Nephron progenitor cell (in vitro differentiated cells): ENCODE measurements at regions not wholly inside any gene's neighbourhood (a gene's known extent, or its start where the extent isn't known, plus 50 kb on each side); places are given as distances from the start of the nearest gene placed in this dataset.

Experiments used
- DNase-seq: peaks from one replicate; pipeline ENCODE4 v3.0.0; 2021
- H3K27ac Mint-ChIP-seq: 2 replicates; pipeline ENCODE4 v1.8.0; 2021; ENCODE audit warnings: mild to moderate bottlenecking, moderate library complexity, mixed read lengths
- H3K27me3 Mint-ChIP-seq: 2 replicates; pipeline ENCODE4 v1.8.0; 2021; ENCODE audit warnings: mild to moderate bottlenecking, low read depth, mixed read lengths; ENCODE audit not compliant: poor library complexity
- H3K36me3 Mint-ChIP-seq: 2 replicates; pipeline ENCODE4 v1.8.0; 2021; ENCODE audit warnings: low read depth, mixed read lengths
- H3K4me1 Mint-ChIP-seq: 2 replicates; pipeline ENCODE4 v1.8.0; 2021; ENCODE audit warnings: mixed read lengths
- H3K4me3 Mint-ChIP-seq: 2 replicates; pipeline ENCODE4 v1.8.0; 2021; ENCODE audit warnings: mild to moderate bottlenecking, moderate library complexity, mixed read lengths
- H3K9me3 Mint-ChIP-seq: 2 replicates; pipeline ENCODE4 v1.8.0; 2021; ENCODE audit warnings: mild to moderate bottlenecking, moderate library complexity, mixed read lengths
- CTCF ChIP-seq: fragments of 200-600 bp; sonication (generic); IDR thresholded peaks from 2 replicates; pipeline ENCODE4 v1.5.0; 2021; ENCODE audit warnings: antibody characterized with exemption

- H3K27me3 Mint-ChIP-seq: no peaks in the 10 kb centered on the region
- no peak overlapping the region for H3K4me3 Mint-ChIP-seq
- peaks cover 18% of the 10 kb centered on the region for H3K9me3 Mint-ChIP-seq
- H3K4me1 Mint-ChIP-seq: no peaks in the 10 kb centered on the region
- no peak for TF ChIP-seq CTCF
- no peak for DNase-seq
- no peak overlapping the region for H3K27ac Mint-ChIP-seq
- H3K36me3 Mint-ChIP-seq: peaks cover 9% of the 10 kb centered on the region
Observed at GRCh38 chr7:67758551-67758950, 761.9 kb downstream of the TYW1 start.

- Mint-ChIP-seq H3K4me1 (no peaks in the 10 kb centered on the region), H3K36me3 (no peaks in the 10 kb centered on the region), H3K27ac (peak overlapping the region; percentile 83), H3K9me3 (peaks cover 4% of the 10 kb centered on the region), H3K27me3 (no peaks in the 10 kb centered on the region), H3K4me3 (no peak overlapping the region)
- TF ChIP-seq CTCF: no peak
- DNase-seq: no peak
Observed at GRCh38 chr7:67760971-67761370, 764.3 kb downstream of the TYW1 start.

GRCh38 chr7:67762516-67762915 is 765.9 kb downstream of the TYW1 start:
- no peak for DNase-seq
- Mint-ChIP-seq H3K27me3 (peaks cover 8% of the 10 kb centered on the region), H3K27ac (no peak overlapping the region), H3K4me1 (no peaks in the 10 kb centered on the region), H3K9me3 (peaks cover 16% of the 10 kb centered on the region), H3K36me3 (no peaks in the 10 kb centered on the region), H3K4me3 (no peak overlapping the region)
- TF ChIP-seq CTCF: no peak

- H3K27ac Mint-ChIP-seq: no peak overlapping the region
- TF ChIP-seq CTCF: no peak
- no peak overlapping the region for H3K4me3 Mint-ChIP-seq
- peaks cover 12% of the 10 kb centered on the region for H3K9me3 Mint-ChIP-seq
- H3K36me3 Mint-ChIP-seq: no peaks in the 10 kb centered on the region
- peaks cover 17% of the 10 kb centered on the region for H3K27me3 Mint-ChIP-seq
- no peak for DNase-seq
- no peaks in the 10 kb centered on the region for H3K4me1 Mint-ChIP-seq
Observed at GRCh38 chr7:67764289-67764688, 767.7 kb downstream of the TYW1 start.

DNA sequence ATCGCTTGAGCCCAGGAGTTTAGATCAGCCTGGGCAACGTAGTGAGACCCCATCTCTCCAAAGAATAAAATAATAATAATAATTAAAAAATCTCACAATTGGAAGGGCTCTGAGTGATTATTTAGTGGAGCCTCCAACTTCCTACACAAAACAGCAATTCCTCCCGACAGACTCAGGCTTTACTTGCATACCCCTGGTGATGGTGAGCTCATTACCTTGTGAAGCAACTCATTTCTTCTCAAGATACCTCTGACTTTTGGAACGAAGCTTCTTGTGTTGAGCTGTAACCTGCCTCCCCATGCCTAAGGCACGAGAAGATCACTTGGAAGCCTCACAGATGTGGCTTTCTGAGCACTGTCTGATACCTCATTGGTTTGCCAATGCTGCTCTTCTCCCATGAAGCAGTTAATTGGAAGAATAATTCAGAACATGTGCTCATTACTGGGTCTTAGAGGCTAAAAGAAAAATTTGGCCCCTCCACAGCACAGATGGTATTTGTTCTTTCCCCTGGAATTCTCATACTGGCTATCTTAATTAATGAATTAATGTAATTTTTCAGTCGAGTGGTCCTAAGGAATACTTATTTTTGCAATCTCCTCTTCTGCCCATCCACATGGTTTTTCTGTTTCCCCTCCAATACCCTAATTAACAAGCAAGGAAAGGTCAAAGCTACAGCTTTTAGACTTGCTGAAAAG is 769.0 kb downstream of the TYW1 start:
- no peaks in the 10 kb centered on the region for H3K36me3 Mint-ChIP-seq
- H3K4me3 Mint-ChIP-seq: no peak overlapping the region
- H3K9me3 Mint-ChIP-seq: peaks cover 16% of the 10 kb centered on the region
- no peak for TF ChIP-seq CTCF
- H3K4me1 Mint-ChIP-seq: no peaks in the 10 kb centered on the region
- peaks cover 28% of the 10 kb centered on the region for H3K27me3 Mint-ChIP-seq
- no peak overlapping the region for H3K27ac Mint-ChIP-seq
- no peak for DNase-seq

DNA sequence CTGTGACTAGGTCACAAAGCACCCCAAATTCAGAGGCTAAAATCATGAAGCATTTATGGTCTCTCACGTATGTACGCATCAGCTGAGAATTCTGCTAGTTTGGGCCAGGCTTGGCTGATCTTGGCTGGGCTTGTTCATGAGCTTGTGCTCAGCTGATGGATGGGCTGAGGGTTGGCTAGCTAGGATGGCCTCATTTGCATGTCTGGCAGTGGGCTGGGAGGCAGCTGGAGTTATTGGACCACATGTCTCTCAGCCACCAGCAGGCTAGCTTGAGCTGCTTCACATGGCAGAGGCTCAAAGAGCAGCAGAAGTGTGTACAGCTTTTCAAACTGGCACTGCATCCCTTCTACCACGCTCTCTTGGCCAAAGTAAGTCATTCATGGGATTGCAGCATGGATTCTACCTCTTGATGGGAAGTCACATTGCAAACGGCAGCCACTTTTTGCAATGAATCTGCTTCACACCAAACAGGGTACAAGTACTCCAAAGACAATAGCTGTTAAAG is 770.3 kb downstream of the TYW1 start:
- TF ChIP-seq CTCF: no peak
- Mint-ChIP-seq H3K27me3 (peaks cover 32% of the 10 kb centered on the region), H3K4me3 (no peak overlapping the region), H3K36me3 (no peaks in the 10 kb centered on the region), H3K4me1 (peaks cover 7% of the 10 kb centered on the region), H3K27ac (no peak overlapping the region), H3K9me3 (peaks cover 16% of the 10 kb centered on the region)
- no peak for DNase-seq
